ENCODE measurements at regions not wholly inside any gene's neighbourhood (a gene's known extent, or its start where the extent isn't known, plus 50 kb on each side); places are given as distances from the start of the nearest gene placed in this dataset.

GRCh38 chr6:2440516-2440915 lies 195.1 kb upstream of the GMDS start:
- ATAC-seq (ENCODE audit: insufficient number of reproducible peaks, low FRiP score, low read depth): no peak
- Histone ChIP-seq H3K27me3 (replicated peaks; ENCODE audit: insufficient read depth) (no peaks in the 10 kb centered on the region), H3K4me1 (ENCODE audit: control insufficient read depth in 1 of 2, low read depth in 2 of 2) (no peaks in the 10 kb centered on the region), H3K4me3 (no peak overlapping the region), H3K36me3 (no peaks in the 10 kb centered on the region), H3K27ac (no peak overlapping the region), H3K9me3 (no peaks in the 10 kb centered on the region)
- no peak for DNase-seq (ENCODE audit: low spot score)
- no peak for TF ChIP-seq CTCF (IDR thresholded peaks at IDR 0.05)

- Histone ChIP-seq H3K4me3 (no peak overlapping the region), H3K9me3 (no peaks in the 10 kb centered on the region), H3K27me3 (replicated peaks; ENCODE audit: insufficient read depth) (no peaks in the 10 kb centered on the region), H3K4me1 (ENCODE audit: control insufficient read depth in 1 of 2, low read depth in 2 of 2) (no peaks in the 10 kb centered on the region), H3K36me3 (no peaks in the 10 kb centered on the region), H3K27ac (no peak overlapping the region)
- DNase-seq (ENCODE audit: low spot score): no peak
- TF ChIP-seq CTCF (IDR thresholded peaks at IDR 0.05): no peak
- no peak for ATAC-seq (ENCODE audit: insufficient number of reproducible peaks, low FRiP score, low read depth)
These were observed 194.2 kb upstream of the GMDS start for GRCh38 chr6:2439632-2440031.

- TF ChIP-seq CTCF (IDR thresholded peaks at IDR 0.05): no peak
- DNase-seq (ENCODE audit: low spot score) (no peak), ATAC-seq (ENCODE audit: insufficient number of reproducible peaks, low FRiP score, low read depth) (no peak)
- H3K4me3 ChIP-seq: no peak overlapping the region
- H3K27ac ChIP-seq: no peak overlapping the region
- H3K9me3 ChIP-seq: no peaks in the 10 kb centered on the region
- H3K27me3 ChIP-seq (replicated peaks; ENCODE audit: insufficient read depth): no peaks in the 10 kb centered on the region
- H3K36me3 ChIP-seq: no peaks in the 10 kb centered on the region
- H3K4me1 ChIP-seq (ENCODE audit: control insufficient read depth in 1 of 2, low read depth in 2 of 2): no peaks in the 10 kb centered on the region
These were observed 193.7 kb upstream of the GMDS start for GRCh38 chr6:2439082-2439481.

GRCh38 chr6:2436410-2437154 lies 191.2 kb upstream of the GMDS start:
- ATAC-seq (ENCODE audit: insufficient number of reproducible peaks, low FRiP score, low read depth): no peak
- no peak overlapping the region for H3K4me3 ChIP-seq
- H3K27me3 ChIP-seq (replicated peaks; ENCODE audit: insufficient read depth): no peaks in the 10 kb centered on the region
- no peak overlapping the region for H3K27ac ChIP-seq
- no peaks in the 10 kb centered on the region for H3K36me3 ChIP-seq
- no peak for TF ChIP-seq CTCF (IDR thresholded peaks at IDR 0.05)
- H3K4me1 ChIP-seq (ENCODE audit: control insufficient read depth in 1 of 2, low read depth in 2 of 2): no peaks in the 10 kb centered on the region
- no peak for DNase-seq (ENCODE audit: low spot score)
- no peaks in the 10 kb centered on the region for H3K9me3 ChIP-seq

- Histone ChIP-seq H3K36me3 (no peaks in the 10 kb centered on the region), H3K4me1 (ENCODE audit: control insufficient read depth in 1 of 2, low read depth in 2 of 2) (no peaks in the 10 kb centered on the region), H3K9me3 (no peaks in the 10 kb centered on the region), H3K4me3 (no peak overlapping the region), H3K27me3 (replicated peaks; ENCODE audit: insufficient read depth) (no peaks in the 10 kb centered on the region), H3K27ac (no peak overlapping the region)
- no peak for DNase-seq (ENCODE audit: low spot score)
- no peak for TF ChIP-seq CTCF (IDR thresholded peaks at IDR 0.05)
- ATAC-seq (ENCODE audit: insufficient number of reproducible peaks, low FRiP score, low read depth): no peak
These were observed 189.9 kb upstream of the GMDS start for GRCh38 chr6:2435323-2435722.

Measured in thoracic aorta (tissue), 2 donors.